NB4 (cell line): ENCODE measurements at regions not wholly inside any gene's neighbourhood (a gene's known extent, or its start where the extent isn't known, plus 50 kb on each side); places are given as distances from the start of the nearest gene placed in this dataset.

ENCODE experiments used
- DNase-seq: peaks from one replicate; pipeline ENCODE4 v3.0.0; 2010; ENCODE audit warnings: low read depth
- H3K4me3 ChIP-seq: one replicate; pipeline ENCODE4 v1.5.1; 2011; ENCODE audit warnings: mild to moderate bottlenecking, low read depth, low read length, moderate library complexity
- CTCF ChIP-seq: IDR thresholded peaks from one replicate; pipeline ENCODE4 v1.5.1; 2012; ENCODE audit warnings: low read depth, low read length
- MAX ChIP-seq: IDR thresholded peaks from 2 replicates; pipeline ENCODE4 v1.6.1; 2011; ENCODE audit warnings: low read depth, low read length
- MYC ChIP-seq: IDR thresholded peaks from 2 replicates; pipeline ENCODE4 v1.6.1; 2011; ENCODE audit warnings: low read depth, low read length
- POLR2A ChIP-seq: IDR thresholded peaks from 2 replicates; pipeline ENCODE4 v1.6.1; 2011; ENCODE audit warnings: mild to moderate bottlenecking; ENCODE audit not compliant: insufficient read length; ENCODE audit errors: extremely low read depth

GRCh38 chr5:124289641-124290311 is 456.7 kb downstream of the ZNF608 start:
- H3K4me3 ChIP-seq, result no peak overlapping the region
- DNase-seq, result no peak
- no peak for TF ChIP-seq POLR2A
- TF ChIP-seq CTCF, result no peak
- no peak for TF ChIP-seq MAX
- TF ChIP-seq MYC, result no peak

GRCh38 chr5:124289130-124289529 is 457.3 kb downstream of the ZNF608 start:
- H3K4me3 ChIP-seq, result no peak overlapping the region
- TF ChIP-seq CTCF, result no peak
- TF ChIP-seq MYC, result no peak
- TF ChIP-seq MAX, result no peak
- TF ChIP-seq POLR2A, result no peak
- DNase-seq, result no peak

GRCh38 chr5:124287813-124288212 is 458.6 kb downstream of the ZNF608 start:
- no peak for DNase-seq
- no peak for TF ChIP-seq CTCF
- no peak overlapping the region for H3K4me3 ChIP-seq

GRCh38 chr5:124285733-124286132 is 460.7 kb downstream of the ZNF608 start:
- no peak for DNase-seq
- no peak overlapping the region for H3K4me3 ChIP-seq
- TF ChIP-seq CTCF, result no peak
- TF ChIP-seq POLR2A, result no peak
- no peak for TF ChIP-seq MYC
- TF ChIP-seq MAX, result no peak

- no peak for TF ChIP-seq MAX
- no peak for TF ChIP-seq POLR2A
- no peak for TF ChIP-seq CTCF
- TF ChIP-seq MYC, result no peak
- no peak overlapping the region for H3K4me3 ChIP-seq
- no peak for DNase-seq
Measured at GRCh38 chr5:124285071-124285470, 461.4 kb downstream of the ZNF608 start.

GRCh38 chr5:124283031-124283430 is 463.4 kb downstream of the ZNF608 start:
- no peak for DNase-seq
- H3K4me3 ChIP-seq, result no peak overlapping the region
- TF ChIP-seq MAX, result no peak
- no peak for TF ChIP-seq MYC
- TF ChIP-seq POLR2A, result no peak
- no peak for TF ChIP-seq CTCF
